OCI-LY7 (cell line): ENCODE measurements at regions not wholly inside any gene's neighbourhood (a gene's known extent, or its start where the extent isn't known, plus 50 kb on each side); places are given as distances from the start of the nearest gene placed in this dataset.

ENCODE experiments used
- BruUV-seq: library from RNA; stranded (reverse); fragments of 400-500 nt; replicated peaks from 2 replicates; lab custom pipeline; 2021; lab: Mats Ljungman, UMichigan
- CTCF ChIA-PET: fragments of 300-600 bp; sonication (Branson Sonifier 250); formaldehyde crosslinking; loops from one replicate; lab custom pipeline; 2022; ENCODE audit warnings: antibody characterized with exemption; ENCODE audit not compliant: unreplicated experiment; lab: Charles Lee
- POLR2A ChIA-PET: fragments of 300-600 bp; sonication (Branson Sonifier 250); formaldehyde crosslinking; loops from one replicate; lab custom pipeline; 2022; ENCODE audit warnings: antibody characterized with exemption; lab: Charles Lee
- DNase-seq: peaks from one replicate; pipeline ENCODE4 v3.0.0-alpha.2; 2015; ENCODE audit warnings: low spot score
- H2AFZ ChIP-seq: fragments of 200-600 bp; sonication (generic), shearing (Covaris generic); 2 replicates; pipeline ENCODE4 v1.6.1; 2014; ENCODE audit warnings: mild to moderate bottlenecking, antibody characterized with exemption, low read length, moderate library complexity
- H3K27ac ChIP-seq: fragments of 200-600 bp; sonication (generic); 2 replicates; pipeline ENCODE4 v1.5.1; 2014; ENCODE audit warnings: mixed run types, low read depth, mild to moderate bottlenecking, moderate library complexity, low read length, inconsistent platforms; ENCODE audit not compliant: poor library complexity, severe bottlenecking
- H3K36me3 ChIP-seq: fragments of 200-600 bp; sonication (generic); 2 replicates; pipeline ENCODE4 v1.6.1; 2014; ENCODE audit warnings: mild to moderate bottlenecking, antibody characterized with exemption, low read length, moderate library complexity, mixed read lengths; ENCODE audit not compliant: insufficient read depth
- H3K4me1 ChIP-seq: fragments of 200-600 bp; sonication (generic); 2 replicates; pipeline ENCODE4 v1.5.1; 2014; ENCODE audit warnings: mild to moderate bottlenecking, low read length; ENCODE audit not compliant: insufficient read depth, poor library complexity, severe bottlenecking
- H3K4me2 ChIP-seq: fragments of 200-600 bp; sonication (generic); 2 replicates; pipeline ENCODE4 v1.6.1; 2014; ENCODE audit warnings: mild to moderate bottlenecking, low read length
- H3K4me3 ChIP-seq: fragments of 200-600 bp; sonication (generic); 2 replicates; pipeline ENCODE4 v1.5.1; 2014; ENCODE audit warnings: mild to moderate bottlenecking, low read depth, low read length; ENCODE audit not compliant: poor library complexity, severe bottlenecking
- H3K79me2 ChIP-seq: fragments of 200-600 bp; sonication (generic); 2 replicates; pipeline ENCODE4 v1.6.1; 2016; ENCODE audit warnings: low read depth, mild to moderate bottlenecking, low read length, moderate library complexity, mixed read lengths; ENCODE audit not compliant: insufficient read depth
- H3K9me2 ChIP-seq: fragments of 200-600 bp; sonication (generic); 2 replicates; pipeline ENCODE4 v1.6.1; 2016; ENCODE audit warnings: mild to moderate bottlenecking, low read length, mixed read lengths; ENCODE audit not compliant: insufficient read depth
- H3K9me3 ChIP-seq: fragments of 200-600 bp; sonication (generic); 2 replicates; pipeline ENCODE4 v1.6.1; 2014; ENCODE audit warnings: mild to moderate bottlenecking, mixed run types, low read length, mixed read lengths
- H4K20me1 ChIP-seq: fragments of 200-600 bp; sonication (generic); 2 replicates; pipeline ENCODE4 v1.6.1; 2014; ENCODE audit warnings: mild to moderate bottlenecking, antibody characterized with exemption, low read length, moderate library complexity, mixed read lengths; ENCODE audit not compliant: insufficient read depth
- CTCF ChIP-seq: fragments of 200-600 bp; sonication (generic); conservative IDR thresholded peaks from 2 replicates; pipeline ENCODE4 v1.5.1; 2014; ENCODE audit warnings: mild to moderate bottlenecking, antibody characterized with exemption, low read length, moderate library complexity, mixed read lengths
- EZH2phosphoT487 ChIP-seq: fragments of 200-600 bp; sonication (generic); IDR thresholded peaks from 2 replicates; pipeline ENCODE4 v1.6.1; 2018; ENCODE audit warnings: low read depth, borderline replicate concordance, mild to moderate bottlenecking, mixed run types, antibody characterized with exemption, low read length, moderate library complexity, mixed read lengths
- intact Hi-C: fragments of 100-400 bp; cut with micrococcal nuclease; formaldehyde crosslinking; loops from one replicate; pipeline ENCODE4 v1.10.0; 2022; ENCODE audit not compliant: unreplicated experiment

- POLR2A ChIA-PET, result no interaction called here
- H3K4me1 ChIP-seq, result no peaks in the 10 kb centered on the region
These were observed 72.6 kb downstream of the EBLN2 start for GRCh38 chr3:73134034-73134433.

GRCh38 chr3:73136941-73137340 is 75.5 kb downstream of the EBLN2 start:
- Histone ChIP-seq H3K79me2 (no peaks in the 10 kb centered on the region), H2AFZ (no peak overlapping the region), H3K4me3 (no peak overlapping the region), H3K9me2 (no peaks in the 10 kb centered on the region), H3K27ac (no peak overlapping the region), H3K36me3 (no peaks in the 10 kb centered on the region), H3K4me2 (no peak overlapping the region), H4K20me1 (no peaks in the 10 kb centered on the region), H3K4me1 (no peaks in the 10 kb centered on the region), H3K9me3 (no peaks in the 10 kb centered on the region)
- ChIA-PET CTCF (no interaction called here), POLR2A (no interaction called here)
- no peak for DNase-seq
- BruUV-seq, result no TSS peak
- intact Hi-C loops, result no loop called here
- no peak for TF ChIP-seq CTCF
- TF ChIP-seq EZH2phosphoT487, result no peak

More at GRCh38 chr3:73134034-73134433, 72.6 kb downstream of the EBLN2 start:
- H4K20me1 ChIP-seq, result no peaks in the 10 kb centered on the region
- no peak overlapping the region for H2AFZ ChIP-seq
- no peak overlapping the region for H3K4me3 ChIP-seq
- CTCF ChIA-PET, result no interaction called here
- H3K9me2 ChIP-seq, result no peaks in the 10 kb centered on the region
- no peak overlapping the region for H3K27ac ChIP-seq
- intact Hi-C loops, result no loop called here
- H3K79me2 ChIP-seq, result no peaks in the 10 kb centered on the region
- BruUV-seq, result no TSS peak
- no peaks in the 10 kb centered on the region for H3K36me3 ChIP-seq
- DNase-seq, result no peak
- H3K4me2 ChIP-seq, result no peak overlapping the region
- no peaks in the 10 kb centered on the region for H3K9me3 ChIP-seq
- TF ChIP-seq EZH2phosphoT487 (no peak), CTCF (no peak)

GRCh38 chr3:73137736-73138403 is 76.4 kb downstream of the EBLN2 start:
- Histone ChIP-seq H3K4me3 (no peak overlapping the region), H3K36me3 (no peaks in the 10 kb centered on the region), H4K20me1 (no peaks in the 10 kb centered on the region), H3K27ac (no peak overlapping the region), H3K4me2 (no peak overlapping the region), H3K79me2 (no peaks in the 10 kb centered on the region), H3K9me3 (no peaks in the 10 kb centered on the region), H3K4me1 (no peaks in the 10 kb centered on the region), H3K9me2 (no peaks in the 10 kb centered on the region), H2AFZ (no peak overlapping the region)
- POLR2A ChIA-PET, result interaction anchor here (1.1 kb wide), 1 partner anchor 15 kb away, joined by 3 read pairs; no protein-coding TSS in a partner anchor
- CTCF ChIA-PET, result no interaction called here
- TF ChIP-seq CTCF (no peak), EZH2phosphoT487 (no peak)
- no TSS peak for BruUV-seq
- intact Hi-C loops, result no loop called here
- no peak for DNase-seq
